GM10266 (cell line): ENCODE measurements at regions not wholly inside any gene's neighbourhood (a gene's known extent, or its start where the extent isn't known, plus 50 kb on each side); places are given as distances from the start of the nearest gene placed in this dataset.

Source experiments
- DNase-seq: peaks from one replicate; pipeline ENCODE4 v3.0.0; 2012; ENCODE audit errors: extremely low spot score
- CTCF ChIP-seq: IDR thresholded peaks from 2 replicates; pipeline ENCODE4 v1.5.1; 2012; ENCODE audit warnings: mild to moderate bottlenecking, low read depth; ENCODE audit not compliant: control insufficient read depth, insufficient read depth; ENCODE audit errors: missing control alignments

- no peak for TF ChIP-seq CTCF
- no peak for DNase-seq
Measured at GRCh38 chr22:27552863-27553262, 248.7 kb downstream of the MN1 start.

- DNase-seq = no peak
- no peak for TF ChIP-seq CTCF
Measured at GRCh38 chr22:27554106-27554811, 247.3 kb downstream of the MN1 start.

- TF ChIP-seq CTCF = no peak
- no peak for DNase-seq
Measured at GRCh38 chr22:27554841-27555456, 246.6 kb downstream of the MN1 start.

GRCh38 chr22:27556371-27556770 is 245.2 kb downstream of the MN1 start:
- DNase-seq = no peak

GRCh38 chr22:27557286-27558008 is 244.1 kb downstream of the MN1 start:
- TF ChIP-seq CTCF = no peak
- no peak for DNase-seq

More at GRCh38 chr22:27556371-27556770, 245.2 kb downstream of the MN1 start:
- no peak for TF ChIP-seq CTCF

- DNase-seq = no peak
- TF ChIP-seq CTCF = no peak
Measured at GRCh38 chr22:27558658-27559371, 242.7 kb downstream of the MN1 start.
